IMR-90 (cell line): ENCODE measurements at regions not wholly inside any gene's neighbourhood (a gene's known extent, or its start where the extent isn't known, plus 50 kb on each side); places are given as distances from the start of the nearest gene placed in this dataset.

ENCODE experiments used
- ATAC-seq: fragments of 200-7000 bp; cut with Tn5 transposase; 2 replicates; pipeline ENCODE4 v1.9.1; 2020; ENCODE audit warnings: low read depth, mild to moderate bottlenecking, moderate library complexity
- BruUV-seq: library from RNA; stranded (reverse); fragments of 400-500 nt; replicated peaks from 2 replicates; lab custom pipeline; 2021; lab: Mats Ljungman, UMichigan
- CTCF ChIA-PET: fragments of 300-600 bp; formaldehyde crosslinking; extraction: SDS; loops from one replicate; lab custom pipeline; 2021; ENCODE audit warnings: antibody characterized with exemption; lab: Yijun Ruan, JAX
- POLR2A ChIA-PET: fragments of 300-600 bp; sonication (Branson Sonifier 250); formaldehyde crosslinking; loops from one replicate; lab custom pipeline; 2022; ENCODE audit warnings: antibody characterized with exemption; ENCODE audit not compliant: unreplicated experiment; lab: Charles Lee
- DNase-seq: peaks from one replicate; pipeline ENCODE4 v3.0.0; 2013
- H2AFZ ChIP-seq: replicated peaks from 2 replicates; pipeline ENCODE3; 2013; ENCODE audit warnings: low read length, mild to moderate bottlenecking; ENCODE audit not compliant: poor library complexity
- H2AK5ac ChIP-seq: 2 replicates; pipeline ENCODE4 v1.6.1; 2013; ENCODE audit warnings: low read depth, low read length, inconsistent platforms
- H2AK9ac ChIP-seq: replicated peaks from 2 replicates; pipeline ENCODE3; 2013; ENCODE audit warnings: mild to moderate bottlenecking, low read depth, low read length, moderate library complexity; ENCODE audit not compliant: poor library complexity
- H2BK120ac ChIP-seq: 2 replicates; pipeline ENCODE4 v1.6.1; 2013; ENCODE audit warnings: low read depth, low read length, inconsistent platforms
- H2BK15ac ChIP-seq: 3 replicates; pipeline ENCODE4 v1.6.1; 2013; ENCODE audit warnings: low read depth, low read length, inconsistent platforms
- H2BK20ac ChIP-seq: 2 replicates; pipeline ENCODE4 v1.6.1; 2013; ENCODE audit warnings: low read depth, mild to moderate bottlenecking, inconsistent platforms, low read length, moderate library complexity
- H2BK5ac ChIP-seq: 2 replicates; pipeline ENCODE4 v1.6.1; 2013; ENCODE audit warnings: mild to moderate bottlenecking, low read depth, low read length, inconsistent platforms; ENCODE audit not compliant: poor library complexity, severe bottlenecking
- H3K14ac ChIP-seq: replicated peaks from 2 replicates; pipeline ENCODE4 v1.6.1; 2013; ENCODE audit warnings: low read depth, low read length, inconsistent platforms
- H3K18ac ChIP-seq: 2 replicates; pipeline ENCODE4 v1.6.1; 2013; ENCODE audit warnings: low read depth, low read length, control low read depth
- H3K23ac ChIP-seq: 2 replicates; pipeline ENCODE4 v1.6.1; 2013; ENCODE audit warnings: low read depth, low read length, inconsistent platforms
- H3K27ac ChIP-seq: 2 replicates; pipeline ENCODE4 v1.5.1; 2013; ENCODE audit warnings: mild to moderate bottlenecking, control low read depth, low read length; ENCODE audit not compliant: insufficient read depth
- H3K27me3 ChIP-seq: 2 replicates; pipeline ENCODE4 v1.6.1; 2013; ENCODE audit warnings: low read length; ENCODE audit not compliant: control insufficient read depth, insufficient read depth
- H3K36me3 ChIP-seq: 2 replicates; pipeline ENCODE4 v1.6.1; 2013; ENCODE audit warnings: low read length, mixed read lengths; ENCODE audit not compliant: control insufficient read depth, insufficient read depth
- H3K4ac ChIP-seq: 2 replicates; pipeline ENCODE4 v1.6.1; 2013; ENCODE audit warnings: low read depth, low read length, inconsistent platforms
- H3K4me1 ChIP-seq: 2 replicates; pipeline ENCODE4 v1.6.1; 2013; ENCODE audit warnings: low read length, mixed read lengths; ENCODE audit not compliant: control insufficient read depth, insufficient read depth
- H3K4me2 ChIP-seq: 2 replicates; pipeline ENCODE4 v1.6.1; 2013; ENCODE audit warnings: low read depth, mild to moderate bottlenecking, control low read depth, low read length, moderate library complexity
- H3K4me3 ChIP-seq: 2 replicates; pipeline ENCODE4 v1.5.1; 2013; ENCODE audit warnings: low read depth, mild to moderate bottlenecking, control low read depth, low read length, moderate library complexity; ENCODE audit not compliant: insufficient read depth
- H3K56ac ChIP-seq: 2 replicates; pipeline ENCODE4 v1.6.1; 2013; ENCODE audit warnings: low read length, inconsistent platforms; ENCODE audit not compliant: insufficient read depth; ENCODE audit errors: extremely low read depth
- H3K79me1 ChIP-seq, 2 experiments: 2 replicates each; pipeline ENCODE4 v1.6.1; 2013; ENCODE audit warnings: low read length in 2 of 2, inconsistent platforms in 1 of 2, low read depth in 1 of 2
- H3K9ac ChIP-seq: 2 replicates; pipeline ENCODE4 v1.6.1; 2013; ENCODE audit warnings: low read depth, low read length, control low read depth
- H3K9me1 ChIP-seq: 2 replicates; pipeline ENCODE4 v1.6.1; 2013; ENCODE audit warnings: low read length, inconsistent platforms; ENCODE audit not compliant: insufficient read depth
- H3K9me3 ChIP-seq: 2 replicates; pipeline ENCODE4 v1.6.1; 2013; ENCODE audit warnings: low read length; ENCODE audit not compliant: control insufficient read depth, insufficient read depth
- H4K20me1 ChIP-seq: 2 replicates; pipeline ENCODE4 v1.6.1; 2013; ENCODE audit warnings: low read length, inconsistent platforms; ENCODE audit not compliant: insufficient read depth
- H4K5ac ChIP-seq: 2 replicates; pipeline ENCODE4 v1.6.1; 2013; ENCODE audit warnings: mild to moderate bottlenecking, low read depth, low read length, control low read depth
- H4K8ac ChIP-seq, 2 experiments: 2 replicates each; pipeline ENCODE4 v1.6.1; 2013; ENCODE audit warnings: low read depth in 2 of 2, low read length in 2 of 2, control low read depth in 1 of 2, inconsistent platforms in 1 of 2
- H4K91ac ChIP-seq: 2 replicates; pipeline ENCODE4 v1.6.1; 2013; ENCODE audit warnings: low read depth, low read length, inconsistent platforms; ENCODE audit not compliant: insufficient read depth
- BHLHE40 ChIP-seq: fragments of 150-350 bp; IDR thresholded peaks from 2 replicates; pipeline ENCODE4 v1.6.1; 2016; ENCODE audit warnings: mild to moderate bottlenecking, low read depth, low read length
- CEBPB ChIP-seq: IDR thresholded peaks from 2 replicates; pipeline ENCODE4 v1.6.1; 2012; ENCODE audit warnings: low read depth, low read length, improper control_type of control experiment
- CHD1 ChIP-seq: IDR thresholded peaks from 2 replicates; pipeline ENCODE4 v1.6.1; 2012; ENCODE audit warnings: low read depth, low read length, improper control_type of control experiment
- FOS ChIP-seq: fragments of 150-350 bp; IDR thresholded peaks from 2 replicates; pipeline ENCODE4 v1.6.1; 2016; ENCODE audit warnings: low read depth, low read length
- MAFK ChIP-seq: IDR thresholded peaks from 2 replicates; pipeline ENCODE4 v1.6.1; 2012; ENCODE audit warnings: low read depth, low read length, improper control_type of control experiment
- MAZ ChIP-seq: IDR thresholded peaks from 2 replicates; pipeline ENCODE4 v1.6.1; 2012; ENCODE audit warnings: low read depth, mild to moderate bottlenecking, low read length, improper control_type of control experiment, moderate library complexity, borderline replicate concordance
- MXI1 ChIP-seq: IDR thresholded peaks from 2 replicates; pipeline ENCODE4 v1.6.1; 2012; ENCODE audit warnings: low read depth, mild to moderate bottlenecking, low read length, moderate library complexity, borderline replicate concordance
- NFE2L2 ChIP-seq: fragments of 150-350 bp; IDR thresholded peaks from 2 replicates; pipeline ENCODE4 v1.6.1; 2016; ENCODE audit warnings: low read depth, mild to moderate bottlenecking, low read length
- POLR2A ChIP-seq: IDR thresholded peaks from 2 replicates; pipeline ENCODE4 v1.6.1; 2012; ENCODE audit warnings: mild to moderate bottlenecking, low read depth, low read length
- RAD21 ChIP-seq: IDR thresholded peaks from 2 replicates; pipeline ENCODE4 v1.6.1; 2012; ENCODE audit warnings: low read length, improper control_type of control experiment
- RCOR1 ChIP-seq: IDR thresholded peaks from 2 replicates; pipeline ENCODE4 v1.6.1; 2012; ENCODE audit warnings: mild to moderate bottlenecking, low read length, improper control_type of control experiment; ENCODE audit not compliant: insufficient replicate concordance
- RFX5 ChIP-seq: IDR thresholded peaks from 2 replicates; pipeline ENCODE4 v1.8.0; 2012; ENCODE audit warnings: low read depth, mild to moderate bottlenecking, low read length, moderate library complexity
- SMC3 ChIP-seq: fragments of 150-350 bp; IDR thresholded peaks from 2 replicates; pipeline ENCODE4 v1.6.1; 2016; ENCODE audit warnings: low read depth, mild to moderate bottlenecking, antibody characterized with exemption, low read length, moderate library complexity
- WGBS, 2 experiments: methylation state at CpG; one replicate each; pipeline versions ENCODE4 v1.1.5 to v1.1.7; 2013; ENCODE audit warnings: missing lambda C conversion rate in 2 of 2; ENCODE audit not compliant: insufficient read length in 1 of 2; ENCODE audit errors: extremely low coverage in 2 of 2; 5-methylcytosine and 5-hydroxymethylcytosine counted together
- dilution Hi-C: fragments of 300-500 bp; cut with HindIII; formaldehyde crosslinking; loops from one replicate; pipeline ENCODE4 v1.14.3; 2018; ENCODE audit warnings: low sequenced_read_pairs; ENCODE audit not compliant: unreplicated experiment
- in situ Hi-C: fragments of 300-500 bp; cut with MboI; formaldehyde crosslinking; loops from 3 replicates; pipeline ENCODE4 v1.14.3; 2019; ENCODE audit warnings: low sequenced_read_pairs, inconsistent platforms, mixed read lengths
- intact Hi-C: fragments of 100-400 bp; cut with micrococcal nuclease; formaldehyde crosslinking; loops from 2 replicates; pipeline ENCODE4 v1.10.0; 2022
- TF ChIP-seq, protein P1 (sequence below): fragments of 150-350 bp; IDR thresholded peaks from 2 replicates; pipeline ENCODE4 v1.6.1; 2016; ENCODE audit warnings: low read depth, mild to moderate bottlenecking, low read length, moderate library complexity, borderline replicate concordance
- TF ChIP-seq, protein P2 (sequence below): conservative IDR thresholded peaks from 2 replicates; pipeline ENCODE4 v1.5.1; 2012; ENCODE audit warnings: mild to moderate bottlenecking, low read depth, low read length, improper control_type of control experiment
- TF ChIP-seq, protein P3 (sequence below): fragments of 150-350 bp; IDR thresholded peaks from 2 replicates; pipeline ENCODE4 v1.6.1; 2017; ENCODE audit warnings: mild to moderate bottlenecking, antibody characterized with exemption, low read length, low read depth

DNA sequence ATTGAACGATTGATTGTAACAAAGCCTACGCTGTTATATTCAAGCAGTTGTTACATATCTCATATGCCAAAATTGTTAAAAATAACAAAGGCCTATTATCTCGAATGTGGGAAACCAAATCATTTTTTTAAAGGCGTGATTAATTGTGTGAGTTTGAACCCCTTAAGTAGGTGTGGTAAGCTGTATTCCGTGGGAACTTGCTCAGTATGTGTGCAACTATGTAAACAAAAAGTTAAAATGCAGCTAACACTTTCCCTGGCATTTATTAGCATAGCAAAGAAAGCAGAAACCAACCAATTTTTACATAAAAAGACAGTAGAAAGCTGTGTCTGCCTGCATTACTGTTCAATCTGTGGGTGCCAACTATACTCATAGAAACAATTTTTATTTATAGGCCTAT, 166.0 kb upstream of the HAND2 start:
- H2BK120ac ChIP-seq, result no peak overlapping the region
- no CpG with 5 or more reads among the region's 5 CpGs for WGBS, 2 experiments
- POLR2A ChIA-PET, result no interaction called here
- no peak overlapping the region for H3K56ac ChIP-seq
- H4K8ac ChIP-seq, result no peak overlapping the region
- no peak overlapping the region for H3K4me3 ChIP-seq
- no peak overlapping the region for H2BK15ac ChIP-seq
- TF ChIP-seq MAFK (no peak), CHD1 (no peak), MAZ (no peak), NFE2L2 (no peak), RCOR1 (no peak), POLR2A (no peak), FOS (no peak), MXI1 (no peak), SMC3 (no peak), CEBPB (no peak), RAD21 (no peak), BHLHE40 (no peak), RFX5 (no peak)
- TF ChIP-seq, protein P1, sequence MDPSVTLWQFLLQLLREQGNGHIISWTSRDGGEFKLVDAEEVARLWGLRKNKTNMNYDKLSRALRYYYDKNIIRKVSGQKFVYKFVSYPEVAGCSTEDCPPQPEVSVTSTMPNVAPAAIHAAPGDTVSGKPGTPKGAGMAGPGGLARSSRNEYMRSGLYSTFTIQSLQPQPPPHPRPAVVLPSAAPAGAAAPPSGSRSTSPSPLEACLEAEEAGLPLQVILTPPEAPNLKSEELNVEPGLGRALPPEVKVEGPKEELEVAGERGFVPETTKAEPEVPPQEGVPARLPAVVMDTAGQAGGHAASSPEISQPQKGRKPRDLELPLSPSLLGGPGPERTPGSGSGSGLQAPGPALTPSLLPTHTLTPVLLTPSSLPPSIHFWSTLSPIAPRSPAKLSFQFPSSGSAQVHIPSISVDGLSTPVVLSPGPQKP, result no peak
- TF ChIP-seq, protein P2, sequence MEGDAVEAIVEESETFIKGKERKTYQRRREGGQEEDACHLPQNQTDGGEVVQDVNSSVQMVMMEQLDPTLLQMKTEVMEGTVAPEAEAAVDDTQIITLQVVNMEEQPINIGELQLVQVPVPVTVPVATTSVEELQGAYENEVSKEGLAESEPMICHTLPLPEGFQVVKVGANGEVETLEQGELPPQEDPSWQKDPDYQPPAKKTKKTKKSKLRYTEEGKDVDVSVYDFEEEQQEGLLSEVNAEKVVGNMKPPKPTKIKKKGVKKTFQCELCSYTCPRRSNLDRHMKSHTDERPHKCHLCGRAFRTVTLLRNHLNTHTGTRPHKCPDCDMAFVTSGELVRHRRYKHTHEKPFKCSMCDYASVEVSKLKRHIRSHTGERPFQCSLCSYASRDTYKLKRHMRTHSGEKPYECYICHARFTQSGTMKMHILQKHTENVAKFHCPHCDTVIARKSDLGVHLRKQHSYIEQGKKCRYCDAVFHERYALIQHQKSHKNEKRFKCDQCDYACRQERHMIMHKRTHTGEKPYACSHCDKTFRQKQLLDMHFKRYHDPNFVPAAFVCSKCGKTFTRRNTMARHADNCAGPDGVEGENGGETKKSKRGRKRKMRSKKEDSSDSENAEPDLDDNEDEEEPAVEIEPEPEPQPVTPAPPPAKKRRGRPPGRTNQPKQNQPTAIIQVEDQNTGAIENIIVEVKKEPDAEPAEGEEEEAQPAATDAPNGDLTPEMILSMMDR, result no peak
- TF ChIP-seq, protein P3, sequence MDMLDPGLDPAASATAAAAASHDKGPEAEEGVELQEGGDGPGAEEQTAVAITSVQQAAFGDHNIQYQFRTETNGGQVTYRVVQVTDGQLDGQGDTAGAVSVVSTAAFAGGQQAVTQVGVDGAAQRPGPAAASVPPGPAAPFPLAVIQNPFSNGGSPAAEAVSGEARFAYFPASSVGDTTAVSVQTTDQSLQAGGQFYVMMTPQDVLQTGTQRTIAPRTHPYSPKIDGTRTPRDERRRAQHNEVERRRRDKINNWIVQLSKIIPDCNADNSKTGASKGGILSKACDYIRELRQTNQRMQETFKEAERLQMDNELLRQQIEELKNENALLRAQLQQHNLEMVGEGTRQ, result no peak
- H2BK5ac ChIP-seq, result no peak overlapping the region
- H2AK5ac ChIP-seq, result no peak overlapping the region
- no peak overlapping the region for H4K5ac ChIP-seq
- H3K23ac ChIP-seq, result no peak overlapping the region
- CTCF ChIA-PET, result no interaction called here
- dilution Hi-C loops, result no loop called here
- in situ Hi-C loops, result no loop called here
- no peak overlapping the region for H2AFZ ChIP-seq
- no peak overlapping the region for H3K9ac ChIP-seq
- no peak overlapping the region for H3K18ac ChIP-seq
- H3K79me1 ChIP-seq, result no peaks in the 10 kb centered on the region
- H4K91ac ChIP-seq, result no peak overlapping the region
- H3K9me1 ChIP-seq, result no peaks in the 10 kb centered on the region
- no peak overlapping the region for H3K27ac ChIP-seq
- H3K36me3 ChIP-seq, result no peaks in the 10 kb centered on the region
- H3K14ac ChIP-seq, result no peak overlapping the region
- no TSS peak for BruUV-seq
- H3K4me2 ChIP-seq, result no peak overlapping the region
- H2BK20ac ChIP-seq, result no peak overlapping the region
- no peaks in the 10 kb centered on the region for H3K9me3 ChIP-seq
- no peak for DNase-seq
- no peak overlapping the region for H2AK9ac ChIP-seq
- H3K27me3 ChIP-seq, result no peaks in the 10 kb centered on the region; the same call in 1 of the 2 replicates
- no peaks in the 10 kb centered on the region for H4K20me1 ChIP-seq
- intact Hi-C loops, result no loop called here
- no peaks in the 10 kb centered on the region for H3K4me1 ChIP-seq
- ATAC-seq, result no peak
- H3K4ac ChIP-seq, result no peak overlapping the region
